ENCODE measurements at regions not wholly inside any gene's neighbourhood (a gene's known extent, or its start where the extent isn't known, plus 50 kb on each side); places are given as distances from the start of the nearest gene placed in this dataset.
A peak's percentile ranks its signal among the peaks of the same experiment; 100 is the strongest.

DNA sequence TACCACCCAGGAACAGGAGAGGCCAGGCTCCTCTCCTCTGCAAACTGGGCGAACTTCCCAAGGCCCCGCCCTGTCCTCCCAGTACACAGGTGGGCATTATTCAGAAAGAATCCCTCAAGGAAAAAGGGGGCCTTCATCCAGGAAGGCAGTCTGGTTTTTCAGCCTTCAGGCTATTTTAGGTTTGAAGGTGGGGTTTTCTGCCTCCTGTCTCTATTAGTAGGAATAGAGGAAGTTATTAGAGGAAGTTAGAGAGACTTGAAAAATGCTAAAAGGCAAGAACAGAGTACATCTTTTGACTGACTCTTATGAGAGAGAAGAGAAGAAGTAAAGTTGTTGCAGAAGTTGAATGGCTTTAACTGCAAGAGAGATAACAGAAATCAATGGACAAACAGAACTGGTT, 250.9 kb upstream of the SORCS1 start:
- no peaks in the 10 kb centered on the region for H3K79me2 ChIP-seq (ENCODE audit: insufficient read depth, low read length)
- no peaks in the 10 kb centered on the region for H3K9me3 ChIP-seq (ENCODE audit: low read length)
- H3K9me2 ChIP-seq (ENCODE audit: low read depth, low read length): no peaks in the 10 kb centered on the region
- H4K20me1 ChIP-seq (ENCODE audit: insufficient read depth, low read length): no peaks in the 10 kb centered on the region
- H3K36me3 ChIP-seq (ENCODE audit: insufficient read depth, low read length): no peaks in the 10 kb centered on the region
- H3K4me2 ChIP-seq (ENCODE audit: low read length): no peak overlapping the region
- TF ChIP-seq, protein P1, sequence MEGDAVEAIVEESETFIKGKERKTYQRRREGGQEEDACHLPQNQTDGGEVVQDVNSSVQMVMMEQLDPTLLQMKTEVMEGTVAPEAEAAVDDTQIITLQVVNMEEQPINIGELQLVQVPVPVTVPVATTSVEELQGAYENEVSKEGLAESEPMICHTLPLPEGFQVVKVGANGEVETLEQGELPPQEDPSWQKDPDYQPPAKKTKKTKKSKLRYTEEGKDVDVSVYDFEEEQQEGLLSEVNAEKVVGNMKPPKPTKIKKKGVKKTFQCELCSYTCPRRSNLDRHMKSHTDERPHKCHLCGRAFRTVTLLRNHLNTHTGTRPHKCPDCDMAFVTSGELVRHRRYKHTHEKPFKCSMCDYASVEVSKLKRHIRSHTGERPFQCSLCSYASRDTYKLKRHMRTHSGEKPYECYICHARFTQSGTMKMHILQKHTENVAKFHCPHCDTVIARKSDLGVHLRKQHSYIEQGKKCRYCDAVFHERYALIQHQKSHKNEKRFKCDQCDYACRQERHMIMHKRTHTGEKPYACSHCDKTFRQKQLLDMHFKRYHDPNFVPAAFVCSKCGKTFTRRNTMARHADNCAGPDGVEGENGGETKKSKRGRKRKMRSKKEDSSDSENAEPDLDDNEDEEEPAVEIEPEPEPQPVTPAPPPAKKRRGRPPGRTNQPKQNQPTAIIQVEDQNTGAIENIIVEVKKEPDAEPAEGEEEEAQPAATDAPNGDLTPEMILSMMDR (IDR thresholded peaks at IDR 0.05; ENCODE audit: low read length): no peak
- TF ChIP-seq EZH2 (IDR thresholded peaks at IDR 0.05; ENCODE audit: borderline replicate concordance, low read length): no peak
- H3K4me3 ChIP-seq (ENCODE audit: low read depth, low read length, poor library complexity, severe bottlenecking): no peak overlapping the region
- H3K27ac ChIP-seq (ENCODE audit: low read depth, low read length, poor library complexity, severe bottlenecking): no peak overlapping the region
- H3F3A ChIP-seq (ENCODE audit: insufficient read depth, low read length): no peaks in the 10 kb centered on the region
- no peaks in the 10 kb centered on the region for H3K27me3 ChIP-seq (ENCODE audit: insufficient read depth, low read length)
- H3K9ac ChIP-seq (ENCODE audit: low read length): no peak overlapping the region
- no peaks in the 10 kb centered on the region for H3K4me1 ChIP-seq (ENCODE audit: insufficient read depth, low read length, severe bottlenecking)
- no peak overlapping the region for H2AFZ ChIP-seq (ENCODE audit: low read length)

GRCh38 chr10:107413971-107414370, 249.5 kb upstream of the SORCS1 start:
- H3K9me3 ChIP-seq (ENCODE audit: low read length): no peaks in the 10 kb centered on the region
- no peaks in the 10 kb centered on the region for H3K79me2 ChIP-seq (ENCODE audit: insufficient read depth, low read length)
- H3K27me3 ChIP-seq (ENCODE audit: insufficient read depth, low read length): no peaks in the 10 kb centered on the region
- H3K4me1 ChIP-seq (ENCODE audit: insufficient read depth, low read length, severe bottlenecking): no peaks in the 10 kb centered on the region
- no peaks in the 10 kb centered on the region for H3K36me3 ChIP-seq (ENCODE audit: insufficient read depth, low read length)
- no peak overlapping the region for H3K27ac ChIP-seq (ENCODE audit: low read depth, low read length, poor library complexity, severe bottlenecking)
- H3F3A ChIP-seq (ENCODE audit: insufficient read depth, low read length): no peaks in the 10 kb centered on the region
- TF ChIP-seq, protein P1 (IDR thresholded peaks at IDR 0.05; ENCODE audit: low read length): no peak
- no peak for TF ChIP-seq EZH2 (IDR thresholded peaks at IDR 0.05; ENCODE audit: borderline replicate concordance, low read length)
- H3K4me2 ChIP-seq (ENCODE audit: low read length): no peak overlapping the region
- no peak overlapping the region for H2AFZ ChIP-seq (ENCODE audit: low read length)
- no peak overlapping the region for H3K9ac ChIP-seq (ENCODE audit: low read length)
- H3K9me2 ChIP-seq (ENCODE audit: low read depth, low read length): no peaks in the 10 kb centered on the region
- no peak overlapping the region for H3K4me3 ChIP-seq (ENCODE audit: low read depth, low read length, poor library complexity, severe bottlenecking)
- H4K20me1 ChIP-seq (ENCODE audit: insufficient read depth, low read length): no peaks in the 10 kb centered on the region

- Histone ChIP-seq H4K20me1 (ENCODE audit: insufficient read depth, low read length) (no peaks in the 10 kb centered on the region), H3K27ac (ENCODE audit: low read depth, low read length, poor library complexity, severe bottlenecking) (no peak overlapping the region), H3K36me3 (ENCODE audit: insufficient read depth, low read length) (no peaks in the 10 kb centered on the region), H3K9me2 (ENCODE audit: low read depth, low read length) (no peaks in the 10 kb centered on the region), H2AFZ (ENCODE audit: low read length) (no peak overlapping the region), H3K4me2 (ENCODE audit: low read length) (no peak overlapping the region), H3K4me3 (ENCODE audit: low read depth, low read length, poor library complexity, severe bottlenecking) (no peak overlapping the region), H3F3A (ENCODE audit: insufficient read depth, low read length) (no peaks in the 10 kb centered on the region), H3K9me3 (ENCODE audit: low read length) (no peaks in the 10 kb centered on the region), H3K79me2 (ENCODE audit: insufficient read depth, low read length) (no peaks in the 10 kb centered on the region), H3K4me1 (ENCODE audit: insufficient read depth, low read length, severe bottlenecking) (no peaks in the 10 kb centered on the region), H3K27me3 (ENCODE audit: insufficient read depth, low read length) (no peaks in the 10 kb centered on the region), H3K9ac (ENCODE audit: low read length) (no peak overlapping the region)
- TF ChIP-seq, protein P1 (IDR thresholded peaks at IDR 0.05; ENCODE audit: low read length): peak; percentile 29; the same call in 1 of the 2 replicates
- TF ChIP-seq EZH2 (IDR thresholded peaks at IDR 0.05; ENCODE audit: borderline replicate concordance, low read length): no peak
Measured at GRCh38 chr10:107409522-107409921, 245.0 kb upstream of the SORCS1 start.

Data from OCI-LY1 (cell line).